H9 (cell line): ENCODE measurements at regions not wholly inside any gene's neighbourhood (a gene's known extent, or its start where the extent isn't known, plus 50 kb on each side); places are given as distances from the start of the nearest gene placed in this dataset.
"Not testable (repeated sequence)": the region's sequence is repeated elsewhere in the genome, so short reads cannot be mapped to it uniquely, and the experiment has no call there.

Source experiments
- DNase-seq: peaks from one replicate; pipeline ENCODE4 v3.0.0-alpha.2; 2017
- H2AFZ ChIP-seq: one replicate; pipeline ENCODE4 v1.6.1; 2013; ENCODE audit warnings: mild to moderate bottlenecking, low read length, control low read depth, moderate library complexity
- H2AK5ac ChIP-seq: 2 replicates; pipeline ENCODE4 v1.6.1; 2013; ENCODE audit warnings: low read length, control low read depth, mixed read lengths; ENCODE audit not compliant: insufficient read length
- H2BK120ac ChIP-seq: one replicate; pipeline ENCODE4 v1.6.1; 2013; ENCODE audit warnings: low read depth, mild to moderate bottlenecking, low read length, control low read depth, inconsistent platforms; ENCODE audit not compliant: poor library complexity, severe bottlenecking
- H2BK12ac ChIP-seq: 2 replicates; pipeline ENCODE4 v1.6.1; 2013; ENCODE audit warnings: low read length, control low read depth, mixed read lengths, low read depth; ENCODE audit not compliant: insufficient read length
- H2BK15ac ChIP-seq: 2 replicates; pipeline ENCODE4 v1.6.1; 2013; ENCODE audit warnings: low read depth, low read length, control low read depth
- H2BK20ac ChIP-seq: one replicate; pipeline ENCODE4 v1.6.1; 2013; ENCODE audit warnings: low read depth, mild to moderate bottlenecking, low read length, control low read depth, inconsistent platforms; ENCODE audit not compliant: poor library complexity, severe bottlenecking
- H2BK5ac ChIP-seq: 2 replicates; pipeline ENCODE4 v1.6.1; 2013; ENCODE audit warnings: low read length, control low read depth, mixed read lengths; ENCODE audit not compliant: insufficient read length
- H3K14ac ChIP-seq: 2 replicates; pipeline ENCODE4 v1.6.1; 2013; ENCODE audit warnings: low read length, control low read depth; ENCODE audit not compliant: insufficient read depth
- H3K18ac ChIP-seq: 2 replicates; pipeline ENCODE4 v1.6.1; 2013; ENCODE audit warnings: low read depth, mild to moderate bottlenecking, mixed read lengths, low read length, control low read depth; ENCODE audit not compliant: insufficient read length
- H3K23ac ChIP-seq: 2 replicates; pipeline ENCODE4 v1.6.1; 2013; ENCODE audit warnings: low read length, control low read depth, mixed read lengths, low read depth; ENCODE audit not compliant: insufficient read length
- H3K23me2 ChIP-seq: 2 replicates; pipeline ENCODE4 v1.6.1; 2013; ENCODE audit warnings: low read depth, mild to moderate bottlenecking, mixed read lengths, low read length, control low read depth; ENCODE audit not compliant: insufficient read length, poor library complexity, severe bottlenecking
- H3K27ac ChIP-seq: 2 replicates; pipeline ENCODE4 v1.5.1; 2013; ENCODE audit warnings: low read length, control low read depth, mixed read lengths, low read depth; ENCODE audit not compliant: insufficient read length
- H3K27me3 ChIP-seq: 2 replicates; pipeline ENCODE4 v1.6.1; 2013; ENCODE audit warnings: low read length, control low read depth, inconsistent platforms; ENCODE audit not compliant: insufficient read depth
- H3K4ac ChIP-seq: 2 replicates; pipeline ENCODE4 v1.6.1; 2013; ENCODE audit warnings: low read depth, mild to moderate bottlenecking, control low read depth, inconsistent platforms, low read length, moderate library complexity
- H3K4me1 ChIP-seq: 2 replicates; pipeline ENCODE4 v1.6.1; 2013; ENCODE audit warnings: low read length, control low read depth, inconsistent platforms; ENCODE audit not compliant: insufficient read depth
- H3K4me2 ChIP-seq: 2 replicates; pipeline ENCODE4 v1.6.1; 2013; ENCODE audit warnings: low read length, control low read depth, mixed read lengths; ENCODE audit not compliant: insufficient read length, insufficient read depth
- H3K56ac ChIP-seq: 2 replicates; pipeline ENCODE4 v1.6.1; 2013; ENCODE audit warnings: low read depth, mild to moderate bottlenecking, mixed read lengths, low read length, control low read depth; ENCODE audit not compliant: insufficient read length
- H3K79me1 ChIP-seq: 2 replicates; pipeline ENCODE4 v1.6.1; 2013; ENCODE audit warnings: low read depth, mild to moderate bottlenecking, moderate library complexity, low read length, control low read depth, inconsistent platforms; ENCODE audit not compliant: insufficient read depth, poor library complexity, severe bottlenecking
- H3K79me2 ChIP-seq: 2 replicates; pipeline ENCODE4 v1.6.1; 2013; ENCODE audit warnings: low read length, control low read depth, inconsistent platforms; ENCODE audit not compliant: insufficient read depth
- H3K9ac ChIP-seq: 2 replicates; pipeline ENCODE4 v1.6.1; 2013; ENCODE audit warnings: low read length, control low read depth, mixed read lengths; ENCODE audit not compliant: insufficient read length; ENCODE audit errors: extremely low read depth
- H3K9me3 ChIP-seq: one replicate; pipeline ENCODE4 v1.6.1; 2013; ENCODE audit warnings: low read depth, low read length, inconsistent platforms; ENCODE audit not compliant: control insufficient read depth
- H3T11ph ChIP-seq: one replicate; pipeline ENCODE4 v1.6.1; 2013; ENCODE audit warnings: mild to moderate bottlenecking, low read length, control low read depth, inconsistent platforms
- H4K20me1 ChIP-seq: one replicate; pipeline ENCODE4 v1.6.1; 2013; ENCODE audit not compliant: control insufficient read depth, insufficient read length, insufficient read depth
- H4K5ac ChIP-seq: 2 replicates; pipeline ENCODE4 v1.6.1; 2013; ENCODE audit warnings: low read depth, mild to moderate bottlenecking, mixed read lengths, low read length, control low read depth; ENCODE audit not compliant: insufficient read length
- H4K8ac ChIP-seq: replicated peaks from 2 replicates; pipeline ENCODE4 v1.6.1; 2013; ENCODE audit warnings: low read length, control low read depth, mixed read lengths, low read depth; ENCODE audit not compliant: insufficient read length
- H4K91ac ChIP-seq: 2 replicates; pipeline ENCODE4 v1.6.1; 2013; ENCODE audit warnings: low read depth, mild to moderate bottlenecking, moderate library complexity, mixed read lengths, low read length, control low read depth; ENCODE audit not compliant: insufficient read length
- H3K27ac Mint-ChIP-seq, 3 experiments: 2 replicates in 2 of 3; 3 replicates in 1 of 3; pipeline ENCODE4 v1.8.0; 2020 to 2021; ENCODE audit warnings: mixed read lengths in 3 of 3, mild to moderate bottlenecking in 1 of 3, moderate library complexity in 1 of 3
- H3K27me3 Mint-ChIP-seq: 2 replicates; pipeline ENCODE4 v1.8.0; 2021; ENCODE audit warnings: low read depth, mild to moderate bottlenecking, moderate library complexity, mixed read lengths
- H3K36me3 Mint-ChIP-seq, 3 experiments: 2 replicates in 2 of 3; 3 replicates in 1 of 3; pipeline ENCODE4 v1.8.0; 2020 to 2021; ENCODE audit warnings: low read depth in 3 of 3, mixed read lengths in 3 of 3; ENCODE audit not compliant: insufficient read depth in 1 of 3
- H3K4me1 Mint-ChIP-seq, 2 experiments: 2 replicates each; pipeline ENCODE4 v1.8.0; 2020; ENCODE audit warnings: mixed read lengths in 2 of 2
- H3K4me3 Mint-ChIP-seq, 2 experiments: 2 replicates in 1 of 2; 3 replicates in 1 of 2; pipeline ENCODE4 v1.8.0; 2020 to 2021; ENCODE audit warnings: mild to moderate bottlenecking in 2 of 2, mixed read lengths in 2 of 2, moderate library complexity in 1 of 2
- H3K9me3 Mint-ChIP-seq, 2 experiments: 2 replicates in 1 of 2; 3 replicates in 1 of 2; pipeline ENCODE4 v1.8.0; 2020; ENCODE audit warnings: mild to moderate bottlenecking in 2 of 2, mixed read lengths in 2 of 2, moderate library complexity in 1 of 2
- WGBS: extraction: QIAGEN DNeasy Blood & Tissue Kit; methylation state at CpG from one replicate; pipeline ENCODE4 v1.1.7; 2013; ENCODE audit warnings: missing lambda C conversion rate, low lambda C conversion rate, mixed read lengths; ENCODE audit not compliant: insufficient read length; ENCODE audit errors: extremely low coverage; 5-methylcytosine and 5-hydroxymethylcytosine counted together
- TF ChIP-seq, protein P1 (sequence below): fragments of 200-600 bp; sonication (generic); conservative IDR thresholded peaks from 3 replicates; pipeline ENCODE4 v1.8.0; 2021; ENCODE audit warnings: antibody characterized with exemption, mild to moderate bottlenecking

DNA sequence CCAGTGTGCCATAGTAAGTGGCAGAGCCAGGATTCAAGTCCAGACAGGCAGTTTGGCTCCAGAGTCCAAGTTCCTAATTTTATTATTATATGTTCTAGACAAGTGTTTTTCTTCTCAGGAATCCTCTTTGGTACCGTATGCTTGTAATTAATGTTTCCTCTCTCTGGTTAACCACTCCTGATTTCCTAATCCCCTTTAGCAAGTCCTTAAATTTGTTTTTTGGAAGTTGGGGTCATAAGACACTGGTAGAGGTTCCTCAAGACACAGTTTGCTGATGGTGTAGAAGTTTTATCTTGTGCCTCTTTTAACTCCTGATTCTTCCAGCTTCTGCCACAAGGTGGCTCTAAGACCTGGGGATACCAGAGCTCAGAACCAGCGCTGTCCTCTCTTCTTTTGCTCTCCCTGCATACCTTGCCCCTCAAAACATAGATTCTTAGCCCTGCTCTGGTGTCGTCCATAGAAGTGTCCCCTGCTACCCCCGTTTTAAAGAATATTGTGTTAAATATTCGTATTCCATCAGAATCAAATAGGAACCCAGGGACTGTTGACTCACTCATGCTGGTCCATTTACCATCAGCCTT is 3068.0 kb downstream of the RPIA start:
- H2AK5ac ChIP-seq, H3K36me3 Mint-ChIP-seq, H3K27ac Mint-ChIP-seq, H3K4me3 Mint-ChIP-seq, H4K91ac ChIP-seq, H2BK5ac ChIP-seq, H3K4me1 ChIP-seq, H3K9ac ChIP-seq, H3K18ac ChIP-seq, H2BK12ac ChIP-seq, H2BK20ac ChIP-seq, H3K14ac ChIP-seq, H3K4ac ChIP-seq, H3T11ph ChIP-seq, H3K27me3 Mint-ChIP-seq, H3K79me1 ChIP-seq, DNase-seq, H2BK120ac ChIP-seq, H4K8ac ChIP-seq, H3K79me2 ChIP-seq, H3K4me1 Mint-ChIP-seq, H4K20me1 ChIP-seq, H3K4me2 ChIP-seq, H3K23me2 ChIP-seq, H3K23ac ChIP-seq, H3K27me3 ChIP-seq, H3K9me3 ChIP-seq, H2BK15ac ChIP-seq, H4K5ac ChIP-seq, H2AFZ ChIP-seq, H3K27ac ChIP-seq, H3K56ac ChIP-seq: not testable (repeated sequence)
- TF ChIP-seq, protein P1, sequence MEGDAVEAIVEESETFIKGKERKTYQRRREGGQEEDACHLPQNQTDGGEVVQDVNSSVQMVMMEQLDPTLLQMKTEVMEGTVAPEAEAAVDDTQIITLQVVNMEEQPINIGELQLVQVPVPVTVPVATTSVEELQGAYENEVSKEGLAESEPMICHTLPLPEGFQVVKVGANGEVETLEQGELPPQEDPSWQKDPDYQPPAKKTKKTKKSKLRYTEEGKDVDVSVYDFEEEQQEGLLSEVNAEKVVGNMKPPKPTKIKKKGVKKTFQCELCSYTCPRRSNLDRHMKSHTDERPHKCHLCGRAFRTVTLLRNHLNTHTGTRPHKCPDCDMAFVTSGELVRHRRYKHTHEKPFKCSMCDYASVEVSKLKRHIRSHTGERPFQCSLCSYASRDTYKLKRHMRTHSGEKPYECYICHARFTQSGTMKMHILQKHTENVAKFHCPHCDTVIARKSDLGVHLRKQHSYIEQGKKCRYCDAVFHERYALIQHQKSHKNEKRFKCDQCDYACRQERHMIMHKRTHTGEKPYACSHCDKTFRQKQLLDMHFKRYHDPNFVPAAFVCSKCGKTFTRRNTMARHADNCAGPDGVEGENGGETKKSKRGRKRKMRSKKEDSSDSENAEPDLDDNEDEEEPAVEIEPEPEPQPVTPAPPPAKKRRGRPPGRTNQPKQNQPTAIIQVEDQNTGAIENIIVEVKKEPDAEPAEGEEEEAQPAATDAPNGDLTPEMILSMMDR, result peak; percentile 26; the same call in 1 of the 3 replicates
- WGBS, result no CpG with 5 or more reads among the region's 5 CpGs
- peaks cover 30 to 42% of the 10 kb centered on the region in 2 experiments for H3K9me3 Mint-ChIP-seq

DNA sequence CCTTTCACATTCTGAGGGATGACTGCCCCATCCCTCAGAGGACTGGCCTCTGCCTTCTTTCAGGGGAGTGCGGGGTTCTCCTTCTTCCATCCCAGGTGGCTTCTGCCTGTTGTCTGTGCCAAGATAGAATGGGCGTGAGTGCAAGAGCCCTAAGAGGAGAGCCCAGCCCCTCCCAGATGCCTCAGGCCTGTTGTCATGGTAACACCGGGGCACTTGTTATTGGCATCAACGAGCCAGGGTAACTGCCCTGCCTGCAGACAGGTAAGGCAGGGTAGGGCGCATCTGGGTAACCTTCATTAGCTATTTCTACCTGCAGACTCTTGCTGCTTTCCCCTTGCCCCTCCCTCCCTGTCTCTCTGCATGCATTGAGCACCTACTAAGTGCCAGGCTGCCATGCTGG is 3069.2 kb downstream of the RPIA start:
- not testable (repeated sequence) for H3K27ac ChIP-seq

More for the DNA sequence above, 3069.2 kb downstream of the RPIA start:
- H3K9me3 Mint-ChIP-seq, result peaks cover 35 to 45% of the 10 kb centered on the region in 2 experiments
- H3K23me2 ChIP-seq, H3K9me3 ChIP-seq, H4K91ac ChIP-seq, H2BK5ac ChIP-seq, H3K79me2 ChIP-seq, H3K9ac ChIP-seq, H3K27me3 ChIP-seq, H4K8ac ChIP-seq, H3K79me1 ChIP-seq, H3K4ac ChIP-seq, H3T11ph ChIP-seq, H3K4me1 Mint-ChIP-seq, H3K36me3 Mint-ChIP-seq, H4K5ac ChIP-seq, H2BK20ac ChIP-seq, H3K4me3 Mint-ChIP-seq, H3K56ac ChIP-seq, H4K20me1 ChIP-seq, H3K23ac ChIP-seq, H2AK5ac ChIP-seq, H3K4me1 ChIP-seq, H3K18ac ChIP-seq, H2BK120ac ChIP-seq, H2BK12ac ChIP-seq, H3K14ac ChIP-seq, DNase-seq, H3K27ac Mint-ChIP-seq, H2AFZ ChIP-seq, H3K27me3 Mint-ChIP-seq, H3K4me2 ChIP-seq, H2BK15ac ChIP-seq: not testable (repeated sequence)
- WGBS, result no CpG with 5 or more reads among the region's 5 CpGs
